NCI-H82 (cell line): ENCODE measurements at regions not wholly inside any gene's neighbourhood (a gene's known extent, or its start where the extent isn't known, plus 50 kb on each side); places are given as distances from the start of the nearest gene placed in this dataset.

Source experiments
- DNase-seq: peaks from one replicate; lab custom pipeline; 2025; lab: John Stamatoyannopoulos, UW

DNA sequence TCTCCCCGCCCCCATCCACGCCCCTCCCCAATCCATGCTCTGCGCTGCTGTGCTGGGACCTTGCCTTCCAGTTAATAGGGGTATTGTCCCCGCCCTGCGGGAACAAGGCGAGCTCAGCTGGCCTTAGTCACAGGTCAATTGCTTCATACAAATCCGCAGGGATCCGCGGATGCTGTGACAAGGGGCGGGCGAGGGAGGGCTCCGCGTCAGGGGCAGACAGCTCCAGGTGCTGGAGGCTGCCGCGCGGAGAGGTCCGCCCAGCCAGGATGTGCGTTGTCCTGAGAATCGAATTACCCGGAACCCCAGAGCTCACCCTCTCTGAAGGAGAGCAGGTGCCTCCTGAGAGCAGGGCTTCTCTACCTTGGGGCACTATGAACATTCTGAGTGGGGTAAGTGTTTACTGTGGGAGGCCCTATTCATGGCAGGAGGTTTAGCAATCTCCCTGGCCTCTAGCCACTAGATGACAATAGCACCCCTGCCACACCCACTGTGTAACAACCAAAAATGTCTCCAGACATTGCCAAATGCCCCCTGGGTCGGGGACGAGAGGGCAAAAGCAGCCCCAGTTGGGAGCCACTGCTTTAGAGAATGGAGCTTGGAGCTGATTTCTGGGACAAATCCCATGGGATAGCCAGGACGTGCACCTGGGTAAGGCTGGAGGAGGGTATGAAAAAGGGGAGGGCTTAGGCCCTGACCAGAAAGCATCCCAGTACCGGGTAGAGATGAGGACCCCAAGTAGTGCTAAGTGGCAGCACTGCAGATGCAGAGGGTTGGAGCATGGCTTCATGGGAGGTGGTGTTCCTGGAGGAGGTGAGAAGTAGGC is 138.2 kb downstream of the CYLD start:
- peak; percentile 90 for DNase-seq

DNA sequence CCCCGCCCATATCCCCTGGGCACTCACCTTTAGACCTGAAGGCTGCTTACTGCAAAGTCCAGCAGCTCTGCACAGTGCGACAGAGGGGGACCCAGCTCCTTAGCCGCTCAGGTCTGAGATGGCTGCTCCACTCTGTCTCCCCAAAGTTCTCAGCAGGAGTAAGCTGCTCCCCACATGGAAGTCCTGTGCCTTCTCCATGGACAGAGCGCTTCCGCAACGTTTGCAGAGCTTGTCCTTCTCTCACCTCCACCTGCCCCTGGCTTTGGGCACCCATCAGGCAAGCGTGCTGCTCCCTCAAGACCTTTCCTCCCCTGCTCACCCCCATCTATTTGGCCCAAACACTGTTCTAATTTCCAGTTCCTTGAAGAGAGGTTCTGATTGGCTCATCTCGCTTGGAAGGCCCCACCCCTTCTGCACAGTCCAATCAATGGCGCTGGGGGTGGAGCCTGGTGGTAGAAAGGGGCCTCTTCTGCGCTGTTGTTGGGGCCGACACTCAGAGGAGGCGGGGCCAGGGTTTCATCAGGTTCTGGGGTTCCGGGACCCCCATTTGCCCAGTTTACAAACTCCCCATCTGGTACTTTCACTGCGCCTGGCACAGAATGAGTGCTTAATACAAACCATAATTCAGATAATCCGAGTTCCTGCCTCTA is 137.2 kb downstream of the CYLD start:
- peak; percentile 75 for DNase-seq

DNA sequence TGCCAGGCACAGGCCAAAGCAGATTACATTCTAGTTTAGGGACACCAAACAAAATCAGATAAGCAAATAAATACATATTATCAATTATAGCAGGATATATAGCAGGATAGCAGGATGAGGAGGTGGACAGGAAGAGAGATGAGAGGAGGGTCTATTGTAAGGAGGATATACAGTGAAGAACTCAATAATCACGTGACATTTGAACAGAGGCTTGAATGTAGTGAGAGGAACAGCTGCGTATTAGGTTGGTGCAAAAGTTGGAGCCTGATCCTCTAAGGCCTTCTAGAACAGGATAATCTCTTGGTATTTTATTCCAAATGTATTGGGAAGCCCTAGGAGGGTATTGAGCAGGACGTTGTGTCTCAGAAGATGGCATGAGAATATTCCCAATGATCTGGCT is 136.7 kb downstream of the CYLD start:
- peak; percentile 89 for DNase-seq

DNA sequence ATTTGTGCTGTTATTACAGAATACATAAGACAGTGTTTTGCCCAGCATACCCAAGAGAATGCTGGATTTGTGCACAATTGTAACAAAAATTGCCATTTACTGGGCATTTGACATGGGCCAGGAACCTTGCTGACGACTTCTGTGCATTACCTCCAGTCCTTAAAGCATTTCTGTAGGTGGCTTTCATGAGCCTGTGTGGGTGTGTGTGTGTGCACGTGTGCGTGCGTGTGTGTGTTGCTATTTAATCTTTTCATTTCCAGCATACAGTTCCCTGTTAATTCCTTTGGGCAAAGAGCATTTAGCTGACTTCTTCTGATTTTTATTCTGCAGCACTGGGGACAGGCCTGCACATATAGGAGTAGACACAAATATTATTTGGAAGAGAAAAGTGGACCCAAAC is 134.4 kb downstream of the CYLD start:
- no peak for DNase-seq

DNA sequence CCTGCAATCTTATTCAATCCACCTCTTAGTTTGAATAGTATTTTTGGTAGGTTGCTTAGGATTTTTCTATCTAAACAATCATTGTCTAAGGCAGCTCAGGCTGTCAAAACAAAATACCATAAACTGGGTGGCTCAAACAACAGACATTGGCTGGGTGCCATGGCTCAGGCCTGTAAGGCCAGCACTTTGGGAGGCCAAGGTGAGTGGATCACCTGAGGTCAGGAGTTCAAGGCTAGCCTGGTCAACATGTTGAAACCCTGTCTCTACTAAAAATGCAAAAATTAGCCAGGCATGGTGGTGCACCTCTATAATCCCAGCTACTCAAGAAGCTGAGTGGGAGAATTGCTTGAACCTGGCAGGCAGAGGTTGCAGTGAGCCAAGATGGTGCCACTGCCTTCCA is 126.7 kb downstream of the CYLD start:
- no peak for DNase-seq

DNA sequence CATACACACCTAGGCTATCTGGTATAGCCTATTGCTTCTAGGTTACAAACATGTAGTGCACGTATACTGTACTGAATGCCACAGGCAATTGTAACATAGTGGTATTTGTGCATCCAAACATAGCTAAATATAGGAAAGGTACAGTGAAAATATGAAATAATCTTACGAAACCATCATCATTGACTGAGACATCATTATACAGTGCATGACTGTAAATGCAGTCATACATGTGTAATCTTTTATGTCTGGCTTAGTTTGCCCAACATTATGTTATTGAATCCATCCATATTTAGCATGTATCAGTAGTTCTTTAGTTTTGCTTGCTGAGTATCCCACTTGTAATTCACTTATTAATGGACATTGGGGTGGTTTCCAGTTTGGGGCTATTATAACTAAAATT is 124.9 kb downstream of the CYLD start:
- no peak for DNase-seq

DNA sequence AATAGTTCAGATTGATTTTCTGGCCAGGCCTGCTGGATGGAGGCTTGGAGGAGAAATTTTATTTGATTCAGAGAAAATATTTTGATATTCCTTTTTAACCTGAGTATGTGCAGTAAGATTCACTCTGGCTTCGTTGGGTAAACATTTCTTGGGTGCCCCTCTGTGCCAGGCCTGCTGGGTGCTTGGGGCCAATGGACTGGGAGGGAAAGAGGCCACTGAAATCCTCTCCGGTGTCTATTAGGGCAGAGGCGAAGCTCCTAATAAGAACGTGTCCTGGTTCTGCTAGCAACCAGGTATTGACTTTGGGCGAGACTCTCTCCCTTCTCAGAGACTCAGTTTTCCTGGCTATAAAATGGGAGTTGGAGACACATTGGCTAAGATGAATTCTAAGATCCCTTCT is 122.5 kb downstream of the CYLD start:
- DNase-seq, result no peak

DNA sequence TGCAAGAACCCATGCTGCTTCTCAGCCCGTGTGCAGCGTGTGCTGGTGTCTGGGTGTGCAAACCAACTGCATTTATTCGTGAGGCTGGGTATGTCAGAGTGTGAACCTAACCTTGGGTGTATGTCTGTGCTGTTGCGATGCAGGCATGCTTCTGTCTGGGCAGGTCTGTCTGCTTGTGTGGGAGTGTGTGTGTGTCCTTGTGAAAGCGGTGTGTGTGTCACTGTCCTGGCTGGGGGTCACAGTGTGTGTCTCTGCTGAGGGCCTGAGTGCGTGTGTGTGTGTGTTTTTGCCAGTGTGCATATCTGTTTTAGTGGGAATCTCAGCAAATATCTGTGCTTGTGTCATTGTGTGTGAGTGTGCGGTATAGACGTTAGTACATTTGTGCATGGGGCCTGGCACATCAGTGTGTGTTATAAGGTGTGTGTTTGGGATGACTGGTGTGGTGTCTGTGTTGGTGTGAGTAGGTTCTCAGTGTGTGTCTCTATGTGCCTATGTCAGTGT is 121.8 kb downstream of the CYLD start:
- DNase-seq, result no peak

DNA sequence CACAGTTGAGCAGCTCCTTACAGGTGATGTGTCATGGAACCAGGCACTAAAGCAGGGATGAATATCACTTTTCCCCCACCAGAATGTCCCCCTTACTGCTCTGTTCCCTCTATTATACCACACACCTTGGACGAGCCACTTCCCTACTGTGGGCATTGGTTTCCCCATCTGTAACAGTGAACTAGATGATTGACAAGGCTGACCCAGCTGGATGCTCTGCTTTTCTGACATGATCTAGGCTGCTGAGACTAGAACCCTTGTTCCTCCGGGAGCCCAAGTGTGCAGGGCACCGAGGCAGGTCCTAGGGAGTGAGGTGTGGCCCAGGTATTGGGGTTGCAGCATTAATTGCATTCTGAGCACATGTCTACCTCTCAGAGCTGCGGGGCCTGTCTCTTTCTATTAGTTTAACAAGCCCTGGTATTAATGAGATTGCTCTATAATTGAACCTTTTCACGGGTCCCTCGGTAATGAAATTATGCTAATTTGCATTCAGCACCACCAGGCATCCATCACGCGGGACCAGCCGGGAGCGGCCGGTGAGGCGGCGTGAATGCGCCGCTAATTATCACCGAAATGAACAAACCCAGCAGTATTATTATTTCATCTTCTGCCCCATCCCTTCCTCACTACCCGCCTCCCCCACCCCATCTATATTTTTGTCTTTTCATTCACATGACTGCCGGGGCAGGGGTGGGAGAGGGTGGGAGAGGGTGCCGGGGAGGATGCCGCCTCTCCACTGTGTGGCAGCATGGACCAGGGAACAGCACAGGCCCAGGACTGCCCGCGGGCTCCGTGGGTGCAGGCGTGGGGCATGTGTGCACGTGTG is 121.1 kb downstream of the CYLD start:
- DNase-seq, result peak; percentile 44

DNA sequence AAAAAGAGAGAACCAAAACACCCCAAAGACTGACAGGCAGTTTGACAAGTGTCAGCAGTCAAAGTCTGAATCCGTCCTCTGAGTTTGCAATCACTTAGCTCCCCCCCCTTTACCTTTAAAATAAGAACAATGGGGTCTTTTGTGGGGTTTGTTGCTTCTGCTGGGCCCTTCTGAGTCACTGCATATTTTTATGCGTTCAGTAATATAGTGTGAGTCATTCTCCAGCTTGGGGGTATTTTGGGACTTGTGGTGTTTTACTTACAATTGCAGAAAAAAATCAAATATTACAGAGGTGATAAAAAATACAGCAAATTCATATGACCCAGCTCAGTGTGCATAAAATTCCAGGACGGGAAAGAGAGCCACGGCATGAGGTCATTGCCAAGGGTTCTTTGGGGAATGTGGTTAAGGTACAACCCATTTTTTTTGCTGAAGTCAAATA is 120.1 kb downstream of the CYLD start:
- DNase-seq, result no peak

DNA sequence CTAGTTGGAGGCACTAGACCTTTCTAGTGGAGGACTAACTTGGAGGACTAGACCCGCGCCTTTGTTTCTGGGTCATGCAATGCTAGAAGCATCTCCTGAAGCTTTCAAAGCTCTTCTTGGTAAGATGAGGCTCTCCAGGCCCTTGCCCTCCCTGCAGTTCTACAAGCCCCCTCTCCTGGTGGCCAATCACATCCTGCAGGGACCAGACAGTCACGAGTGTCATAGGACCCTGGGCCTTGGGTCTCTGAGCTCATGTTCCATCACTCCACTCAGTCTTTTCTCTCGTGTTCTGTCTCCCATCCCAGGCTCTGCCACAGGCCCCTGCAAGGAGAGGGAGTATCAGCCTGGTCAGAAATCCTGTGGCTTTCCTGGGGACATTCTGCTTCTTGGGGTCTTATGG is 119.6 kb downstream of the CYLD start:
- no peak for DNase-seq

DNA sequence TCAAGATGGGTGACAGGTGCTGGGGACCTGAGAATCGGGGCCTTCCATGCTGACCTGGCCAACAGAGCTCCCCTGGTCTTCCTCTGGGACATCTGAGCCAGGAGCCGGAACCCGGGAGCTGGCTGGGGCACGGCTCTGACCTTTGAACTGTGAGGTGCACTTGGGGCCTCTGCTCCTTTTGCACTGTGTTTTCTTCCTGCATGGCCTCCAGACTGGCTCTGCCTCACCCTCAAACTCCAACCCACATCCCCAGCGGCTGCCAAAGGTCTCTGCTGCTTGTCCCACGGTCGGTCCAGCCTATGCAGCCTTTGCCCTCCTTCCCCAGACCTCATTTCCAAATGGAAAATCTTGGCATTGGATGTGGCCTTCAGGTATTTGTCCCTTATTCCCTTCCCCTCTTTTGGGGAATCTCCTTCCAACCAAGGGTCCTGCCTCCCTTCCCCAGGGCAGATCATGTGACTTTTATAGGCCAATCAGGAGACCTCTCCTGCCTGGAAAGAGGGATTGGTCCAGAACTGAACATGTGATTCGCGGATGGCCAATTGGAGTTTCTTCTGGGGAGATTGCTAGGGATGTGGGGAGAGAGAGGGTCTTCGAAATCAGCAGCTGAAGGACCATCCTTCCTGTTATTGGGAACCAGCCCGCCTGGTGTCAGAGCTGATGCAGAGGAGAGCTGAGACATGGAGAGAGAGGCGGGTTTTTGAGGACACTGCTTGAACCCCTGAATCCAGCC is 117.9 kb downstream of the CYLD start:
- no peak for DNase-seq

DNA sequence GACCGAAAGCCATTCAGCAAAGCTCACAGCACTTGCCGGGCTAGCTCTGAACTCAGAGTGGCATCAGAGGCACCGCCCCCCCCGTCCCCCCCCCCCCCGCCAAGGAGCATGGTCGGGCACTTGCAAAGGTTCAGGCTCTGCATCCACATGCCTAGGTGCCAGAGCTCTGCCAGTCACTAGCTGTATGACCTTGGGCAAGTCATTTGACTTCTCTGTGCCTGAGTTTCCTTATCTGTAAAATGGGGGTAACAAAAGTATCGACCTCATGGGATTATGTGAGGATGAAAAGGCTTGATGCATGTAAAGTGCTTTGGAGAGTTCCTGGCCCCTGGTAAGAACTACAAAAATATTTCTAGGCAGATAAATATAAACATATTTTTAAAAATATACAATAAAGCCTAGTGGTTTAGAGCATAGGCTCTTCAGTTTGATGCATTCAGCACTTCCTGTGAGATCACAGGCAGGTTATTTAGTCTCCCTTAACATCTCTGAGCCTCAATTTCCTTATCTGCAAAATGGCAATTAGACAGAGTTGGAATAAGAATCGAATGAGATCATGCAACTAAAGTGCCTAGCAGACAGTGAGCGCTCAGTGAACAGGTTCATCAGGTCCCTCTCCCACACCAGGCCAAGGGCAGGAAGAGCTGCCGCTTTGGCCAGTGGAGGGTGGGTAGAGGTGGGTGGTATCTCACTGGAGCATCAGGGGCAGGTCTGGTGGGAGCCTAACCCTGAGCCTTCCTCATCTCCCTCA is 117.2 kb downstream of the CYLD start:
- DNase-seq, result no peak

DNA sequence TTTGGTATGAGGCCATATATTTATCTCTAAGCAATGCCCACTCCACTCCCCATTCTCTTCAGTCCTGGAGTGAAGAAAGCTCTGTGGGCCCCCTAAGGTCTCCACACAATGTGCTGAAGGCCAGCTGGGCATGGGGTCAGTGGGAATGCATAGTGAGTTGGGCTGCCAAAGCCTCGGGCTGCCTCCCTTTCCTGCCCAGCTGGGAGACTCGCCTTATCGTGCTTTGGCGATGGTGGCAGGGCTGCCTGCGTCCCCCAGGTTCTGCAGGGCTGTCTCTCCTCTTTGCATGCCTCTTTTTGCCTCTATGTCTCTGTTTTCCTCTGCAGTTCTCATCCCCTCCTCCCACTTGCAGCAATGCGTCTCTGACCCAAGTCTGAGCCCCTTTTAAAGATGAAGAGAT is 116.5 kb downstream of the CYLD start:
- DNase-seq, result no peak

DNA sequence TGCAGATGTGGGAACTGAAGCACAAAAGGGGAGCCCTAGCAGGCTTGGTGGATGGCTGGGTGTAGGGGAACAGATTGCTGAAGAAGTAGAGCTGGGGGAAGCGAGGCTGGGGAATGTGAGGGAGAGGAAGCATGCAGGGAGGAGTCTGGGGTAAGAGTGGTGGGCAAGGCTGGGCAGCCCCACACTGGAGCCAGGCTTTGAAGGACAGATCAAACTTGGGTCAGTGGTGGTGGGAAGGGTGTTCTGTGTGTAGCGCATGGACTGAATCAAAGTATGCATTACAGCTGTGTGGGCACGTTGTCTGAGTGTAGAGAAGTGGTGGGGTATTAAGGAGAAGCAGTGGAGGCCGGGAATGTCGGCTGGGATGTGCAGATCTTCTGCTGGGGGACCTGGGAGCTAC is 116.0 kb downstream of the CYLD start:
- DNase-seq, result no peak

DNA sequence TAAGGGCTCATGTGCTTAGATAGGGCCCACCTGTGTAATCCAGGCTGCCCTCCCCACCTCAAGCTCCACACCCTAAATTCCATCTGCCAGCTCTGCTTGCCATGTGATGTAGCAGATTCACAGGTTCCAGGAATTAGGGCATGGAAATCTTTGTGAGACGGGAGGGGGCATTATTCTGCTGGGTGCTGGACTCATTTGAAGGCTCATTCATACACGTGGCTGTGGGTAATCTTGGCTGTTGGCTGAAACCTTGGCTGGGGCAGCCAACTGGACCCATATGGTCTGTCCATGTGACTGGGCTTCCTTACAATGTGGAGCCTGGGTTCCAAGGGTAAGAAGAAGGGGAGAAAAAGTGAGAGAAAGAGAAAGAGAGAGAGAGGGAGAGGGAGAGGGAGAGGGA is 115.1 kb downstream of the CYLD start:
- DNase-seq, result peak; percentile 8

DNA sequence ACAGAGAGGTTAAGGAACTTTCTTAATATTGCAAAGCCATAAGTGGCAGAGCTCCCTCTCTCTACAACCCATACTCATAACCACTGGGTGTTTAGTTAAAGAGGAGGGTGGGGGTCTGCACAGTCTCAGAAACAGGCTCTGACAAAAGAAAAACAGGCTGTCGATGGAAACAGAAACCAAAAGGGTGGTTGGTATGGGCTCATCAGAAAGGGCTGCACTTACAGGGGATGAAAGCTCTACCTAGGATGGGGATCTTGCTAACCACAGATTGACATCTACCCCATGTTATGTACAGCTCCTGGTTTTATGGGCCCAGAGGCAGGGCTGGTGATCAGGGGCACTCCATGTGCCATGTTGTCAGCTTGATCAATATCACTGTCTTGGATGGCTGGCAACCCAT is 111.4 kb downstream of the CYLD start:
- DNase-seq, result no peak
